GM23248 (cell line): ENCODE measurements at regions not wholly inside any gene's neighbourhood (a gene's known extent, or its start where the extent isn't known, plus 50 kb on each side); places are given as distances from the start of the nearest gene placed in this dataset.

Experiments
- DNase-seq: peaks from one replicate; pipeline ENCODE4 v3.0.0-alpha.2; 2015
- H2AFZ ChIP-seq: fragments of 200-600 bp; sonication (generic); 2 replicates; pipeline ENCODE4 v1.6.1; 2016; ENCODE audit warnings: antibody characterized with exemption
- H3F3A ChIP-seq: fragments of 200-600 bp; sonication (generic); 2 replicates; pipeline ENCODE4 v1.6.1; 2016; ENCODE audit warnings: mild to moderate bottlenecking, antibody characterized with exemption, mixed run types; ENCODE audit not compliant: insufficient read depth
- H3K27ac ChIP-seq: fragments of 200-600 bp; sonication (generic); 2 replicates; pipeline ENCODE4 v1.5.1; 2016; ENCODE audit warnings: mild to moderate bottlenecking
- H3K27me3 ChIP-seq: fragments of 200-600 bp; sonication (generic); replicated peaks from 2 replicates; pipeline ENCODE4 v1.6.1; 2016; ENCODE audit warnings: mild to moderate bottlenecking; ENCODE audit not compliant: insufficient read depth
- H3K36me3 ChIP-seq: fragments of 200-600 bp; sonication (generic); 2 replicates; pipeline ENCODE4 v1.6.1; 2016; ENCODE audit warnings: low read depth, mild to moderate bottlenecking
- H3K4me1 ChIP-seq: fragments of 200-600 bp; sonication (generic); 2 replicates; pipeline ENCODE4 v1.6.1; 2016; ENCODE audit warnings: mild to moderate bottlenecking; ENCODE audit not compliant: insufficient read depth
- H3K4me2 ChIP-seq: fragments of 200-600 bp; sonication (generic); one replicate; pipeline ENCODE4 v1.6.1; 2016; ENCODE audit warnings: mild to moderate bottlenecking; ENCODE audit not compliant: unreplicated experiment
- H3K4me3 ChIP-seq: fragments of 200-600 bp; sonication (generic); 2 replicates; pipeline ENCODE4 v1.5.1; 2016; ENCODE audit warnings: mild to moderate bottlenecking
- H3K79me2 ChIP-seq: fragments of 200-600 bp; sonication (generic); 2 replicates; pipeline ENCODE4 v1.6.1; 2016; ENCODE audit warnings: mild to moderate bottlenecking; ENCODE audit not compliant: insufficient read depth
- H3K9ac ChIP-seq: fragments of 200-600 bp; sonication (generic); 2 replicates; pipeline ENCODE4 v1.6.1; 2016; ENCODE audit warnings: mild to moderate bottlenecking
- H3K9me2 ChIP-seq: fragments of 200-600 bp; sonication (generic); 2 replicates; pipeline ENCODE4 v1.6.1; 2016; ENCODE audit warnings: mixed run types, mild to moderate bottlenecking, moderate library complexity; ENCODE audit not compliant: insufficient read depth
- H3K9me3 ChIP-seq: fragments of 200-600 bp; sonication (generic); one replicate; pipeline ENCODE4 v1.6.1; 2017; ENCODE audit warnings: low read depth
- H4K20me1 ChIP-seq: fragments of 200-600 bp; sonication (generic); 2 replicates; pipeline ENCODE4 v1.6.0; 2016; ENCODE audit not compliant: insufficient read depth
- EZH2 ChIP-seq: fragments of 200-600 bp; sonication (generic); IDR thresholded peaks from 2 replicates; pipeline ENCODE4 v1.6.1; 2018; ENCODE audit warnings: antibody characterized with exemption, mild to moderate bottlenecking; ENCODE audit not compliant: insufficient read depth, poor library complexity, severe bottlenecking
- EZH2phosphoT487 ChIP-seq: fragments of 200-600 bp; sonication (generic); IDR thresholded peaks from 2 replicates; pipeline ENCODE4 v1.6.1; 2018; ENCODE audit warnings: antibody characterized with exemption, moderate library complexity, mild to moderate bottlenecking, low read depth; ENCODE audit not compliant: insufficient read depth
- WGBS, 2 experiments: methylation state at CpG; one replicate each; pipeline ENCODE4 v1.1.6; 2015 to 2017; ENCODE audit warnings: low lambda C conversion rate in 2 of 2, low coverage in 1 of 2; ENCODE audit errors: missing lambda C conversion rate in 2 of 2; 5-methylcytosine and 5-hydroxymethylcytosine counted together
- in situ Hi-C: fragments of 300-500 bp; cut with MboI; formaldehyde crosslinking; loops from 2 replicates; pipeline ENCODE4 v1.15.0; 2020

DNA sequence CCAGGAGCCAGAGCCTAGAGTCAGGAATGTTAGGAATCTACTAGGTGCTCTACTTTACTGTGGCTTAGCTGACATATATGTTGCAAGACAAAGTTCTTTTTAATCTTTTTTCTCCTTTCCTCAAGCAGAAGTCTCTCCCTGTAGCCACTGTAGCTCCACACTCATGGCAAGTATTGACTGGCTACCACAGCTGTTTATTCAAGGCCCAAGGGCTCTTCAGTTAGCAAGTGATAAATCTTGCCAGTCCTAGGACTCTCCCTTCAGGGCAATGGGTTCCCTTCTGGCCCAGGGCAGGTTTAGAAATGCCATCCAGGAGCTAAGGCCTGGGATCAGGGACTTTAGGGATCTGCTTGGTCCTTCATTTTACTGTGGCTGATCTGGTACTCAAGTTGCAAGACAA is 82.0 kb upstream of the TNFRSF21 start:
- Histone ChIP-seq H4K20me1 (no peaks in the 10 kb centered on the region), H3K36me3 (no peaks in the 10 kb centered on the region), H3F3A (no peaks in the 10 kb centered on the region), H3K9ac (no peak overlapping the region), H3K27me3 (no peaks in the 10 kb centered on the region), H3K4me3 (no peak overlapping the region), H3K9me2 (no peaks in the 10 kb centered on the region), H3K9me3 (no peaks in the 10 kb centered on the region), H2AFZ (no peak overlapping the region), H3K79me2 (no peaks in the 10 kb centered on the region), H3K4me1 (no peaks in the 10 kb centered on the region), H3K27ac (no peak overlapping the region), H3K4me2 (no peak overlapping the region)
- DNase-seq: no peak
- in situ Hi-C loops: no loop called here
- no peak for TF ChIP-seq EZH2phosphoT487
- no peak for TF ChIP-seq EZH2

DNA sequence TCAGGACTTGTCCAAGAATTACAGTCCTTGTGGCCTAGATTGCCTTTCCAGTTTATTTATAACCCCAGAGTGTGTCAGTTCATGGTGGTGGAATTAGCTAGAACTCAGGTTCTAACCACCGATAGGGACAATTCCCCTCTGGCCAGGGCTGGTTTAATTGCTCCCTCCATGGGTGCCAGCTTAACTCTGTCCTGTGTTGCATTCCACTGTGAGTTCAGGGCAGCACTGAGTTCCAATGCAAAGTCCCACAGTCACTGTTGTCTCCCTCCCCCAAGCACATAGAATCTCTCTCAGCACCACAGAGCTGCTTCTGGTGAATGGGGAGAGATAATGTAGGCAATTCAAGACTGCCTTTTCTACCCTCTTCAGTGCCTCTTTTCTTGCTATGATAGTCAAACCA is 82.5 kb upstream of the TNFRSF21 start:
- H3K4me3 ChIP-seq: no peak overlapping the region
- no peak overlapping the region for H3K9ac ChIP-seq
- H3K27me3 ChIP-seq: no peaks in the 10 kb centered on the region
- H2AFZ ChIP-seq: no peak overlapping the region
- no peaks in the 10 kb centered on the region for H4K20me1 ChIP-seq
- no peaks in the 10 kb centered on the region for H3K79me2 ChIP-seq
- in situ Hi-C loops: no loop called here
- no peaks in the 10 kb centered on the region for H3F3A ChIP-seq
- H3K27ac ChIP-seq: no peak overlapping the region
- H3K4me2 ChIP-seq: no peak overlapping the region
- no peak for DNase-seq
- no peaks in the 10 kb centered on the region for H3K9me2 ChIP-seq
- H3K9me3 ChIP-seq: no peaks in the 10 kb centered on the region
- no peaks in the 10 kb centered on the region for H3K4me1 ChIP-seq
- no peak for TF ChIP-seq EZH2phosphoT487
- no peak for TF ChIP-seq EZH2
- H3K36me3 ChIP-seq: no peaks in the 10 kb centered on the region
- WGBS, 2 experiments: 44 to 69% methylated on average over 1 of the region's 1 CpG

DNA sequence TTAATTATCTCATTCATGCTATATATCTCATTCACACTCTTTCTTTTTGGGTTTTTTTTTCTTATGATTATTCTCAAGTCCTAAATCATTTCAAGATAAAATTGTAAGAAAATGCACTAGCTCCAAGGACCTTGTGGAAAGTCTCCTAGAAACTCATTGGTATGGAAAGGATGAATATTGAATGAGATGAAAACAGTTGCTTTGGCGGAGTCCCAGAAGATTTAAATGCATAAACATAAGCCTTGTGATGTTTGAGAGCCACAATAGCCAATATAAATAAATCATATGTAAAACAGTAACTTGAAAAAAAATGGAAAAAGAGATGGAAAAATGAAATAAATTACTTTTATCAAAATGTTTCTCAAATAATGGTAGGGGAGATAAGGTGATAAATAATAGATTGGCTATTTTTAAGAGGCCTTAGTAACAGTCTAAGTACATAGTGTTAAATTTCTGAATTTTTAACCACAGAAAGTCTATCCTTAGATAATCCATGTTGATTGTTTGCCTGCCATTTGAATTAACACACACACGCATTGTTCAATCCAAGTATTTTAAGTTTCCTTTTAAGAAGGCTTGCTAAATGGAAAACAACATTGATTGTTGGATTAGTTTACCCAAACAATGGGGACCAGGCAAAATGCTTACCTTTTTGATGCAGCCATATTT is 81.1 kb upstream of the CD2AP start:
- Histone ChIP-seq H3K79me2 (no peaks in the 10 kb centered on the region), H4K20me1 (no peaks in the 10 kb centered on the region), H3K36me3 (no peaks in the 10 kb centered on the region), H3F3A (no peaks in the 10 kb centered on the region), H3K9me2 (no peaks in the 10 kb centered on the region), H3K4me3 (no peak overlapping the region), H3K9ac (no peak overlapping the region), H3K4me1 (no peaks in the 10 kb centered on the region), H3K27me3 (no peaks in the 10 kb centered on the region), H3K27ac (no peak overlapping the region), H3K9me3 (no peaks in the 10 kb centered on the region), H3K4me2 (no peak overlapping the region), H2AFZ (no peak overlapping the region)
- no peak for TF ChIP-seq EZH2
- TF ChIP-seq EZH2phosphoT487: no peak
- 41 to 43% methylated on average over 2 of the region's 2 CpGs for WGBS, 2 experiments
- DNase-seq: no peak
- in situ Hi-C loops: no loop called here

DNA sequence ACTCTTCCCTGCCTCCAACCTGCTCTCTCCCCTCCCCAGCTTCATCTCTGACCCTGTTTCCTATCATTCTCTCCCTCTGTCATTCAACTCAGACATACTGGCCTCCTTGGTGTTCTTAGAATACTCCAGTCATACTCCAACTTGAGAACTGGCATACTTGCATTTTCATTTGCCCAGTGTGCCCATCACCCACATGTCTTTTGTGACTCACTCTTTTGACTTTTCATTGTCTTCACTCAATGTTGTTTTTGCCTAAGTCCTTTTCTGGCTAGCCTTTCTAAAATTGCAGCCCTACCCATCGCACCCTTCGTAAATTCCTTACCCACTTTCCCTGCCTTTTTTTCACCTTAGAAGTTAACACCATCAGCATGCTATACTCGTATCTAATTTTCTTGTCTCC is 77.0 kb upstream of the CD2AP start:
- no peak overlapping the region for H3K4me3 ChIP-seq
- H3K9me2 ChIP-seq: no peaks in the 10 kb centered on the region
- H3K4me2 ChIP-seq: no peak overlapping the region
- no peaks in the 10 kb centered on the region for H3K9me3 ChIP-seq
- WGBS, 2 experiments: 52 to 53% methylated on average over 3 of the region's 3 CpGs
- no peak for TF ChIP-seq EZH2phosphoT487
- no peak for TF ChIP-seq EZH2
- H3K79me2 ChIP-seq: no peaks in the 10 kb centered on the region
- no peaks in the 10 kb centered on the region for H3K4me1 ChIP-seq
- no peaks in the 10 kb centered on the region for H3K27me3 ChIP-seq
- H2AFZ ChIP-seq: no peak overlapping the region
- H3K27ac ChIP-seq: no peak overlapping the region
- no peaks in the 10 kb centered on the region for H3K36me3 ChIP-seq
- DNase-seq: no peak
- H3F3A ChIP-seq: no peaks in the 10 kb centered on the region
- H3K9ac ChIP-seq: no peak overlapping the region
- in situ Hi-C loops: loop anchor here (10.0 to 25.0 kb wide), 2 partner anchors 374 to 2012 kb away; no protein-coding TSS in a partner anchor
- H4K20me1 ChIP-seq: no peaks in the 10 kb centered on the region

DNA sequence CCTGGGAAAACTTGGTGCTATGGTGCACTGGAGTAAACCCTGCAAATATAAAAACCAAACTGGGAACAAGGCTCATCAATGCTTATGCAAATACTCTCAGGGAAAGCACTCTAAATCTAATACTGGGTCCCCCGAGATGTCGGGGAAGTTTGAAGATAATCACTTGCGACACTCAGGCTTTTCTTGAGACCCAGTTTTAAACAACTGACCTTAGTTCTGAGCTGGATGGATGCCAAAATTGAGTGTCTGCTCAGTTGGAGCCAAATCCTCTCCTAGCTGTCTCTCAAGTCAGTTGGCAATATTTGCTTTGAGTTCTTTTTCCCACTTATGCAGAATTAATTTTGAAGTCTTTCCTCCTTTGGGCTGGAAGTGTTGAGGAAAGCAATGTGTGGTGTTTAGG is 75.5 kb upstream of the CD2AP start:
- no peak overlapping the region for H3K27ac ChIP-seq
- H3K9ac ChIP-seq: no peak overlapping the region
- no peak for TF ChIP-seq EZH2
- no peak for TF ChIP-seq EZH2phosphoT487
- H3K79me2 ChIP-seq: no peaks in the 10 kb centered on the region
- WGBS, 2 experiments: 77 to 79% methylated on average over 3 of the region's 3 CpGs
- no peak overlapping the region for H3K4me2 ChIP-seq
- H3K36me3 ChIP-seq: no peaks in the 10 kb centered on the region
- H3K9me3 ChIP-seq: no peaks in the 10 kb centered on the region
- in situ Hi-C loops: loop anchor here (10.0 to 25.0 kb wide), 2 partner anchors 373 to 2010 kb away; no protein-coding TSS in a partner anchor
- no peaks in the 10 kb centered on the region for H4K20me1 ChIP-seq
- no peaks in the 10 kb centered on the region for H3K27me3 ChIP-seq
- H3K4me1 ChIP-seq: no peaks in the 10 kb centered on the region
- H2AFZ ChIP-seq: no peak overlapping the region
- H3K4me3 ChIP-seq: no peak overlapping the region
- no peak for DNase-seq
- no peaks in the 10 kb centered on the region for H3F3A ChIP-seq
- H3K9me2 ChIP-seq: no peaks in the 10 kb centered on the region
